Right renal cortex interstitium (tissue), 3 donors: ENCODE measurements at regions not wholly inside any gene's neighbourhood (a gene's known extent, or its start where the extent isn't known, plus 50 kb on each side); places are given as distances from the start of the nearest gene placed in this dataset.
"Not testable (repeated sequence)": the region's sequence is repeated elsewhere in the genome, so short reads cannot be mapped to it uniquely, and the experiment has no call there.

Experiments
- DNase-seq, 3 donors: peaks; one replicate each; pipeline ENCODE4 v3.0.0-alpha.2; 2013; ENCODE audit warnings: low read depth in 3 of 3, low spot score in 2 of 3

DNA sequence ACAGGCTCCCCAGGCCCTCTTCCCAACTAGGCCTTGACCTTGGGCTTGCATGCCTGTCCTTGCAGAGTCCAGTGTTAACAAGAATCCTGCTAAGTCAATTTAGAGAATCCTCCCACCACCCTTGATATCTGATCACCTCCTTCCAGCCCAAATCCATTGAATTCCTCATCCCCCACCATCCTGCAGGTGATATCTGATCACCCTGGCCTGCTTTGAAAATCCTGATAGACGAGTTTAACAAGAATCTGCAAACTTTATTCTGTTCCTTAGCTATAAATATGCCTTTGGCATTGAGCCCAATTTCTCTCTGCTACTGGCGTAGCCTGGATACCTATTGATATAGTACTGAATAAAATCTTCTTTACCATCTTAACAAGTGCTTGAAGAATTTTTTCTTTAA, 125.5 kb downstream of the DIRAS2 start:
- DNase-seq: no peak

DNA sequence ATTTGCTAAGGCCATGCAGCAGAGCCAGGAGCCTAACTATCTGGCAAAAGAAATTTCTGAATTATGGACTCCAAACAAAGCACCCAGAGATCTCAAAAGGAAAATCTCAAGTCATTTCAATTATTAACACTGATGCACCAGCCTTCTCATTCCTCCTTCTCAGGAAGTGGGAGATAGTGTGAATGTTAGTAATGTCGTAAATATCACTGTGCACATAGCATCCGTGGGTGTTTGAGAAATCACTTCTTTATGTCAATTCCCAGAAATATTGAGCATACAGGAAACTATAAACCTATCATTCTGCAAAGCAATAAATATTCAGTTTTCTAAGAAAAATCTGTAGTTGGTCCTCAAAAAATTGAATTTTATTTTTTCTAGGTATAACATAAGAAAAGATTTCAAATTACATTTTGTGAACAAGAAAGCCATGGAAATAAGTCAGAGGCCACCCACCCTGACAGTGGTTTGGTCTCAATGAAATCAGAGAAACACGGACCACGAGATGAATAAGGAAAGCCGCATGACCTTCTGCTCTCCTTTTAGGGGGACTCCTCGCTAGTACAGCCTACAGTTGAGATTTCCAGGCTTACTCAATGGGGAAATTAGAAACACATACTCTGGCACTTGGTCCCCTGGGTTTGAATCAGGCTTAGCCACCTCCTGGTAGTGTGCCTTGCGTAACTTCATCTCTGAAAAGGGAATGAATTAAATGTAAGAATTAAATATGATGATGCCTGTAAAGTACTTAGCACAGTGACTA, 120.6 kb downstream of the DIRAS2 start:
- DNase-seq: no peak

GRCh38 chr9:90523958-90524357, 118.7 kb downstream of the DIRAS2 start:
- no peak for DNase-seq

DNA sequence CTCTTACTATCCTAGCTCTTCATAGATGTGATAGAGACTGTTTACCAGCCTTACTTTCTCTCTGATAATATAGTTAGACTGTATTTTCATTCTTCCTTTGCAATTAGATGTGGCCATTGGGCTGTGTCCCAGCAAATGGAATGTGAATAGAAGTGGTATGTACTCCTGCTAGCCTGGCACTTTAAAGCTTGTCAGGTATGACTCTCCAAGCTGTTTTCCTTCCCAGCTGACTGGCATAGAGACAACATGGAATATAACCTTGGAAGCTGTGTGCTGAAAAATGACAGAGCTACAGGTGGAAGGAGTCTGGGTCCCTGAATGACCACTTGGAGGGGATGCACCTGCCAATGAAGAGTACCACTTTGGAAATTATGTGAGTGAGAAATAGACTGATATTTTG, 116.2 kb downstream of the DIRAS2 start:
- DNase-seq: no peak

DNA sequence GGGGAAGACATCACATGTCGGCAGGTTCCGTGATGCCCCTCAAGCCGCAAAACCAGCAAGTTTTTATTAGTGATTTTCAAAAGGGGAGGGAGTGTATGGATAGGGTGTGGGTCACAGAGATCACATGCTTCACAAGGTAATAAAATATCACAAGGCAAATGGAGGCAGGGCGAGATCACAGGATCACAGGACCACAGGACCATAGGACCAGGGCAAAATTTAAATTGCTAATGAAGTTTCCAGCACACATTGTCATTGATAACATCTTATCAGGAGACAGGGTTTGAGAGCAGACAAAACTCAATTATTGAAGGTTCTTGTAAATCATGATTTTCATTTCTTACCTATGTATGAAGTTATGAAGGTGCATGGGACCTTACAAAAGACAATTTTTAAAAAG, 106.5 kb downstream of the DIRAS2 start:
- not testable (repeated sequence) for DNase-seq

GRCh38 chr9:90538566-90538965, 104.1 kb downstream of the DIRAS2 start:
- no peak for DNase-seq

- no peak for DNase-seq
These were observed 103.3 kb downstream of the DIRAS2 start for GRCh38 chr9:90539286-90539685.

- DNase-seq: no peak
These were observed 101.9 kb downstream of the DIRAS2 start for GRCh38 chr9:90540734-90541133.

DNA sequence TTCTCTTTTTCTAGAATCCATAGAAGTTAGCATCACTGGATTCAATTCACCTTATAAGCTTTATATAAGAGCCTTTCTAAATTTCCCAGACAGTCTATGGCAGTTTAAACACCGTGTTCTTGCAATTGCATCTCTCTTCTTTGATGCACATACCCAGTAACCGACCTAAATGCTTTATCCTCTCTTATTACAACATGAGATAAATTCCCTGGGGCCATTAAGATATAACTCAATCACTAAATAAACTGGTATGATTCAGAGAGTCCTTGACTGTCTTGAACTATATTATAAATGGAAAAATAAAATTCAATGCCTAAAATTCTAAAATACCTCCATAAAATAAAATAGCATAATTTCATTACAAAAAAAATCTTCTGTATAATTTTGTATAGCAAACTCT, 98.1 kb downstream of the DIRAS2 start:
- DNase-seq: no peak

- DNase-seq: peak in 1 of 3 donors; percentile 18
These were observed 96.4 kb downstream of the DIRAS2 start for GRCh38 chr9:90546200-90546599.

GRCh38 chr9:90547896-90548295, 94.7 kb downstream of the DIRAS2 start:
- DNase-seq: no peak

GRCh38 chr9:90552317-90552716, 90.3 kb downstream of the DIRAS2 start:
- DNase-seq: no peak

- DNase-seq: no peak
These were observed 87.1 kb downstream of the DIRAS2 start for GRCh38 chr9:90555351-90556057.

- no peak for DNase-seq
These were observed 85.5 kb downstream of the DIRAS2 start for GRCh38 chr9:90556897-90557675.

GRCh38 chr9:90559075-90560073, 83.2 kb downstream of the DIRAS2 start:
- no peak for DNase-seq
